T-helper 1 cell treated with Interleukin-12 subunit alpha and Interleukin-12 subunit beta and Interleukin-4 antibody, amounts not matched to agents 30 μg/mL and 1 μg/mL, for 36 hours (primary cell): ENCODE measurements at regions not wholly inside any gene's neighbourhood (a gene's known extent, or its start where the extent isn't known, plus 50 kb on each side); places are given as distances from the start of the nearest gene placed in this dataset.

Experiments
- H3K27ac Mint-ChIP-seq: one replicate; pipeline ENCODE4 v1.8.0; 2021; ENCODE audit warnings: mild to moderate bottlenecking, mixed read lengths
- H3K27me3 Mint-ChIP-seq: one replicate; pipeline ENCODE4 v1.8.0; 2021; ENCODE audit warnings: low read depth, mixed read lengths
- H3K36me3 Mint-ChIP-seq: one replicate; pipeline ENCODE4 v1.8.0; 2021; ENCODE audit warnings: low read depth, mixed read lengths
- H3K4me1 Mint-ChIP-seq: one replicate; pipeline ENCODE4 v1.8.0; 2021; ENCODE audit warnings: low read depth, mixed read lengths
- H3K4me3 Mint-ChIP-seq: one replicate; pipeline ENCODE4 v1.8.0; 2021; ENCODE audit warnings: mild to moderate bottlenecking, moderate library complexity, mixed read lengths
- H3K9me3 Mint-ChIP-seq: one replicate; pipeline ENCODE4 v1.8.0; 2021; ENCODE audit warnings: mixed read lengths

GRCh38 chr2:177010861-177011260, 201.7 kb upstream of the HNRNPA3 start:
- peaks cover 41% of the 10 kb centered on the region for H3K27me3 Mint-ChIP-seq
- no peak overlapping the region for H3K4me3 Mint-ChIP-seq
- H3K27ac Mint-ChIP-seq = no peak overlapping the region
- no peaks in the 10 kb centered on the region for H3K9me3 Mint-ChIP-seq
- peaks cover 2% of the 10 kb centered on the region for H3K4me1 Mint-ChIP-seq
- H3K36me3 Mint-ChIP-seq = peaks cover 2% of the 10 kb centered on the region

DNA sequence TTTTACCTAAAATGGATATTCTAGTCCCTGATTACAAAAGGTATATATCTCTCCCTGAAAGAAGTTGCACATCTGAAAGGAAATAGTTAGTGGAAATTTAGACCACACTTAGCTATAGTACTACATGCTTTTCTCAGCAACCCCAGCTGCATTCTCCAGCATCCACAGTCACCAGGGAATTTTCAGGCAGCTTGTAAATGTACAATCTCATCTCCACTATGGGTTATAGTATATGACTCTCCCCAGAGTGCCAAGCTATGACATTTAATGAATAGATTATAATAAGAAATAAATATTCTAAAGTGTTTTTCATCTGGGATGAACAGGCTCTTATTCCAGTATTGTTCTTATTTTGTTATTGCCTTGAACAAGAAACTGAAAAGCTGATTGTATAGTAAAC, 197.6 kb upstream of the HNRNPA3 start:
- H3K27ac Mint-ChIP-seq = no peak overlapping the region
- no peak overlapping the region for H3K4me3 Mint-ChIP-seq
- no peaks in the 10 kb centered on the region for H3K9me3 Mint-ChIP-seq
- H3K36me3 Mint-ChIP-seq = no peaks in the 10 kb centered on the region
- H3K4me1 Mint-ChIP-seq = no peaks in the 10 kb centered on the region
- H3K27me3 Mint-ChIP-seq = peaks cover 40% of the 10 kb centered on the region

GRCh38 chr2:177015356-177015923, 197.2 kb upstream of the HNRNPA3 start:
- peaks cover 35% of the 10 kb centered on the region for H3K27me3 Mint-ChIP-seq
- no peaks in the 10 kb centered on the region for H3K36me3 Mint-ChIP-seq
- H3K27ac Mint-ChIP-seq = no peak overlapping the region

GRCh38 chr2:177020524-177021119, 192.0 kb upstream of the HNRNPA3 start:
- Mint-ChIP-seq H3K27ac (no peak overlapping the region), H3K4me3 (no peak overlapping the region), H3K27me3 (peaks cover 22% of the 10 kb centered on the region), H3K36me3 (no peaks in the 10 kb centered on the region), H3K4me1 (no peaks in the 10 kb centered on the region), H3K9me3 (no peaks in the 10 kb centered on the region)

More at GRCh38 chr2:177015356-177015923, 197.2 kb upstream of the HNRNPA3 start:
- Mint-ChIP-seq H3K9me3 (no peaks in the 10 kb centered on the region), H3K4me1 (no peaks in the 10 kb centered on the region), H3K4me3 (no peak overlapping the region)

GRCh38 chr2:177021706-177022343, 190.8 kb upstream of the HNRNPA3 start:
- H3K4me1 Mint-ChIP-seq = no peaks in the 10 kb centered on the region
- H3K36me3 Mint-ChIP-seq = no peaks in the 10 kb centered on the region
- no peak overlapping the region for H3K4me3 Mint-ChIP-seq
- H3K27me3 Mint-ChIP-seq = peaks cover 32% of the 10 kb centered on the region
- no peaks in the 10 kb centered on the region for H3K9me3 Mint-ChIP-seq
- H3K27ac Mint-ChIP-seq = no peak overlapping the region

GRCh38 chr2:177024765-177025164, 187.8 kb upstream of the HNRNPA3 start:
- no peaks in the 10 kb centered on the region for H3K4me1 Mint-ChIP-seq
- no peaks in the 10 kb centered on the region for H3K36me3 Mint-ChIP-seq
- H3K9me3 Mint-ChIP-seq = no peaks in the 10 kb centered on the region
- H3K27me3 Mint-ChIP-seq = peaks cover 28% of the 10 kb centered on the region
- no peak overlapping the region for H3K27ac Mint-ChIP-seq
- H3K4me3 Mint-ChIP-seq = no peak overlapping the region

- H3K9me3 Mint-ChIP-seq = no peaks in the 10 kb centered on the region
- H3K27me3 Mint-ChIP-seq = peaks cover 28% of the 10 kb centered on the region
- H3K4me3 Mint-ChIP-seq = no peak overlapping the region
- H3K36me3 Mint-ChIP-seq = no peaks in the 10 kb centered on the region
- H3K4me1 Mint-ChIP-seq = no peaks in the 10 kb centered on the region
- H3K27ac Mint-ChIP-seq = no peak overlapping the region
These were observed 186.3 kb upstream of the HNRNPA3 start for GRCh38 chr2:177026253-177026652.

DNA sequence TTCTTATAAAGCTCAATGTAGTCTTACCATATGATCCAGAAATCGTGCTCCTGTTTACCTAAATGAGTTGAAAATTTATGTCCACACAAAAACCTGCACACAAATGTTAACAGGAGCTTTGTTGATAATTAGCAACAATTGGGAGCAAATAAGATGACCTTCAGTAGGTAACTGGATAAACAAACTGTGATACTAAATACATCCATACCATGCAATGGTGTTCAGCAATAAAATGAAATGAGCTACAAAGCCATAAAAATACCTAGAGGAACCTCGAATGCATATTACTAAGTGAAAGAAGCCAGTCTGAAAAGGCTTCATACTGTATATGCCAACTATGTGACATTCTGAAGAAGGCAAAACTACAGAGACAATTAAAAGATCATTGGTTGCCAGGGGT, 185.6 kb upstream of the HNRNPA3 start:
- H3K27me3 Mint-ChIP-seq = peaks cover 31% of the 10 kb centered on the region
- H3K4me3 Mint-ChIP-seq = no peak overlapping the region
- H3K36me3 Mint-ChIP-seq = no peaks in the 10 kb centered on the region
- no peak overlapping the region for H3K27ac Mint-ChIP-seq
- no peaks in the 10 kb centered on the region for H3K4me1 Mint-ChIP-seq
- H3K9me3 Mint-ChIP-seq = no peaks in the 10 kb centered on the region

- Mint-ChIP-seq H3K4me3 (no peak overlapping the region), H3K9me3 (no peaks in the 10 kb centered on the region), H3K4me1 (no peaks in the 10 kb centered on the region), H3K27me3 (peaks cover 41% of the 10 kb centered on the region), H3K27ac (no peak overlapping the region), H3K36me3 (no peaks in the 10 kb centered on the region)
These were observed 184.3 kb upstream of the HNRNPA3 start for GRCh38 chr2:177028296-177028695.

GRCh38 chr2:177029075-177029474, 183.5 kb upstream of the HNRNPA3 start:
- H3K4me1 Mint-ChIP-seq = no peaks in the 10 kb centered on the region
- H3K27me3 Mint-ChIP-seq = peaks cover 41% of the 10 kb centered on the region

DNA sequence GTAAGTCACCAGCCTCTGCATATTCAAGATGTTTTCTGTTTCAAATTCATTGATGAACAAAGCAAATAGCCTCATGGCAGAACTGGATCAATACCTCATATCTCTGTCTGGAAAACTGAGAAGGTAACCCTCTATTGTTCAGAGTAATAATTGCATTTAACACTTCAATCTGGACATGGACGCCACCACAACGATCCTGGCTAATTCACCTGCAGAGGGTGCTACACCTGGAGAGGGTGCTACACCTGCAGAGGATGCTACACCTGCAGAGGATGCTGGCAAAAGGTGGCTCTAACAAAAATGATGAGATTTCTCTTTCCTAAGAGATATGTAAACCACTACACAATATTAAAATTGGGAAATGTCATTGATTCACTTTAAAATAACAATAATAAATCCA, 183.1 kb upstream of the HNRNPA3 start:
- Mint-ChIP-seq H3K4me3 (no peak overlapping the region), H3K9me3 (no peaks in the 10 kb centered on the region), H3K36me3 (no peaks in the 10 kb centered on the region), H3K27me3 (peaks cover 41% of the 10 kb centered on the region), H3K27ac (no peak overlapping the region), H3K4me1 (no peaks in the 10 kb centered on the region)

More at GRCh38 chr2:177029075-177029474, 183.5 kb upstream of the HNRNPA3 start:
- H3K27ac Mint-ChIP-seq = no peak overlapping the region
- H3K36me3 Mint-ChIP-seq = no peaks in the 10 kb centered on the region
- H3K4me3 Mint-ChIP-seq = no peak overlapping the region
- no peaks in the 10 kb centered on the region for H3K9me3 Mint-ChIP-seq

DNA sequence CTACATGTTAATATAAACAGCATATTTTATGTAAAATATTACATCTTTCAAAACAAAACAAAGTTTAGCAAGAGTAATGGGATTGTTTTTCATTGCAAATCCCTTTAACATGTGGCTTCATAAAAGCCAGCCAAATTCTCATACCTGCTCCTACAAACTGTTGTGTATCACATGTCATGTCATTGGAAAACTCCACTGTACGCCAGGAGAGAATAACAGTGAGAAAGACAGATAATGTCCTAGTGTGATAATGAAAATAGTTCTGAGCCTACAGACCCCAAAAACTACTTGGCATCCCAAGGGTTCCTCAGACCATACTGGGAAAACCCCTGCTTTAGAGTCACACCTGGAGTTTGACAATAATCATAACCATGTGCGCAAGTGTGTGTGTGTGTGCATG, 182.7 kb upstream of the HNRNPA3 start:
- Mint-ChIP-seq H3K27me3 (peaks cover 41% of the 10 kb centered on the region), H3K27ac (no peak overlapping the region), H3K36me3 (no peaks in the 10 kb centered on the region), H3K4me1 (no peaks in the 10 kb centered on the region), H3K4me3 (no peak overlapping the region), H3K9me3 (no peaks in the 10 kb centered on the region)

DNA sequence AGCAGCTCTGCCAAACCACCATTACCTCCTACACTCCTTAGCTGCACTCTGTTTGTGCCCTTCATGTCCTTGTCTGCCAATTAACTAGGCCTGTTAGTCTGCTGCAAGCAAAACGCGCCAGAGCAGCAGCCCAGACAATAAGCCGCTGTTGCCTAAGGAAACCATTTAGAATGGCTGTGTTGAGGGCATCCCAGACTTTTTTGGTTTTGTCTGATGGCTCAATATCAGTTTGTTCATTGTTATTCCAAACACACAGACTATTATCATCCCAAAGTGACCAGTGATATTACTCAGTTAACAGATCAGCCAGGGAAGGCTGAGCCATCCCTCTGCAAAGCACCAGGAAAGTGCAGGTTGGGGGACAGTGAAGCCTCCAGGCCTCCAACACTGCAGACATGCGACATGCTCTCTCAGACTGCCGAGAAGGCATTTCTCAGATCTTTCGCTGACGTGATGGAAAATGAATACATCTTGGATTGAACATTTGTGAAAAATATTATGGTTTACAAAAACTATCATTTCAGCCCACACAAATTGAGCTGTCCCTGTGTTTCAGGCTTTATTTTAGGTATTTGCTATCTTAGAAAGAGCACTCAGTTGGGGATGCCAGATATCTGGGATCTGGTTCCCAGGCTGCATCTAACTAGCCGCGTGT, 182.0 kb upstream of the HNRNPA3 start:
- Mint-ChIP-seq H3K36me3 (no peaks in the 10 kb centered on the region), H3K4me1 (no peaks in the 10 kb centered on the region), H3K9me3 (no peaks in the 10 kb centered on the region), H3K4me3 (no peak overlapping the region), H3K27me3 (peaks cover 35% of the 10 kb centered on the region), H3K27ac (no peak overlapping the region)

- Mint-ChIP-seq H3K9me3 (no peaks in the 10 kb centered on the region), H3K36me3 (no peaks in the 10 kb centered on the region), H3K4me1 (no peaks in the 10 kb centered on the region), H3K27me3 (peaks cover 26% of the 10 kb centered on the region), H3K27ac (no peak overlapping the region), H3K4me3 (no peak overlapping the region)
These were observed 181.0 kb upstream of the HNRNPA3 start for GRCh38 chr2:177031438-177032180.
